ENCODE measurements at regions not wholly inside any gene's neighbourhood (a gene's known extent, or its start where the extent isn't known, plus 50 kb on each side); places are given as distances from the start of the nearest gene placed in this dataset.
"Not testable (repeated sequence)": the region's sequence is repeated elsewhere in the genome, so short reads cannot be mapped to it uniquely, and the experiment has no call there.

- ATAC-seq: no peak
- TF ChIP-seq POU6F1 (CRISPR knock-in tag; IDR thresholded peaks at IDR 0.05; ENCODE audit: borderline replicate concordance, low read depth): no peak
- no peak for TF ChIP-seq ZFP30 (CRISPR knock-in tag; IDR thresholded peaks at IDR 0.05)
- no peak for TF ChIP-seq RARB (CRISPR knock-in tag; IDR thresholded peaks at IDR 0.05)
- no peak for TF ChIP-seq OSR1 (CRISPR knock-in tag; IDR thresholded peaks at IDR 0.05)
- TF ChIP-seq ESRRG (CRISPR knock-in tag; IDR thresholded peaks at IDR 0.05): no peak
- no peak for TF ChIP-seq SNAI2 (CRISPR knock-in tag; IDR thresholded peaks at IDR 0.05)
- no peak for TF ChIP-seq ZFP3 (CRISPR knock-in tag; IDR thresholded peaks at IDR 0.05)
- TF ChIP-seq ZNF8 (CRISPR knock-in tag; IDR thresholded peaks at IDR 0.05): no peak
- no peak for TF ChIP-seq ZNF70 (CRISPR knock-in tag; IDR thresholded peaks at IDR 0.05)
- no peak for TF ChIP-seq BACH2 (CRISPR knock-in tag; IDR thresholded peaks at IDR 0.05; ENCODE audit: borderline replicate concordance)
- TF ChIP-seq ZNF565 (CRISPR knock-in tag; conservative IDR thresholded peaks at IDR 0.05; ENCODE audit: low read depth): no peak
- no peak for TF ChIP-seq ISL1 (CRISPR knock-in tag; IDR thresholded peaks at IDR 0.05)
- TF ChIP-seq CSRNP3 (CRISPR knock-in tag; IDR thresholded peaks at IDR 0.05): no peak
- no peak for TF ChIP-seq PATZ1 (CRISPR knock-in tag; IDR thresholded peaks at IDR 0.05; ENCODE audit: borderline replicate concordance)
- no peak for TF ChIP-seq GLIS3 (CRISPR knock-in tag; IDR thresholded peaks at IDR 0.05)
- no peak for TF ChIP-seq CSDC2 (CRISPR knock-in tag; IDR thresholded peaks at IDR 0.05)
- no peak for TF ChIP-seq TCF4 (CRISPR knock-in tag; IDR thresholded peaks at IDR 0.05; ENCODE audit: borderline replicate concordance)
- no peak for TF ChIP-seq TSHZ2 (CRISPR knock-in tag; IDR thresholded peaks at IDR 0.05)
- no peak for TF ChIP-seq TOX (CRISPR knock-in tag; IDR thresholded peaks at IDR 0.05; ENCODE audit: borderline replicate concordance)
Observed at GRCh38 chr4:40688446-40689095, 58.9 kb upstream of the RBM47 start.

GRCh38 chr4:40693946-40694345 lies 55.8 kb upstream of the NSUN7 start:
- TF ChIP-seq ZNF565 (CRISPR knock-in tag; conservative IDR thresholded peaks at IDR 0.05; ENCODE audit: low read depth) (no peak), ARNTL (CRISPR knock-in tag; IDR thresholded peaks at IDR 0.05; ENCODE audit: borderline replicate concordance, low read depth) (no peak)
- no peak for ATAC-seq

- ATAC-seq: not testable (repeated sequence)
Observed at GRCh38 chr4:40697476-40697875, 52.3 kb upstream of the NSUN7 start.

GRCh38 chr4:40698733-40699132 lies 51.0 kb upstream of the NSUN7 start:
- TF ChIP-seq POU6F1 (CRISPR knock-in tag; IDR thresholded peaks at IDR 0.05; ENCODE audit: borderline replicate concordance, low read depth): no peak
- no peak for TF ChIP-seq ZFP30 (CRISPR knock-in tag; IDR thresholded peaks at IDR 0.05)
- TF ChIP-seq RARB (CRISPR knock-in tag; IDR thresholded peaks at IDR 0.05): no peak
- no peak for TF ChIP-seq ESRRG (CRISPR knock-in tag; IDR thresholded peaks at IDR 0.05)
- TF ChIP-seq CREB5 (CRISPR knock-in tag; IDR thresholded peaks at IDR 0.05; ENCODE audit: low read depth): no peak
- no peak for TF ChIP-seq PPARA (CRISPR knock-in tag; IDR thresholded peaks at IDR 0.05; ENCODE audit: borderline replicate concordance)
- no peak for TF ChIP-seq CSRNP3 (CRISPR knock-in tag; IDR thresholded peaks at IDR 0.05)
- TF ChIP-seq ISL1 (CRISPR knock-in tag; IDR thresholded peaks at IDR 0.05): no peak
- TF ChIP-seq BACH2 (CRISPR knock-in tag; IDR thresholded peaks at IDR 0.05; ENCODE audit: borderline replicate concordance): no peak
- TF ChIP-seq ZNF8 (CRISPR knock-in tag; IDR thresholded peaks at IDR 0.05): no peak
- no peak for TF ChIP-seq TCF4 (CRISPR knock-in tag; IDR thresholded peaks at IDR 0.05; ENCODE audit: borderline replicate concordance)
- no peak for ATAC-seq

All from SK-N-SH treated with all-trans-retinoic acid at 6 μM for 48 hours (cell line).